Endothelial cell of umbilical vein (primary cell): ENCODE measurements at regions not wholly inside any gene's neighbourhood (a gene's known extent, or its start where the extent isn't known, plus 50 kb on each side); places are given as distances from the start of the nearest gene placed in this dataset.

Experiments
- CTCF ChIP-seq, 2 donors: IDR thresholded peaks; 1 replicate in 1 of 2; 2 replicates in 1 of 2; pipeline ENCODE4 v1.5.1; 2011; ENCODE audit warnings: low read length in 2 of 2, mild to moderate bottlenecking in 2 of 2, moderate library complexity in 2 of 2, control low read depth in 1 of 2, inconsistent platforms in 1 of 2, low read depth in 1 of 2; ENCODE audit not compliant: insufficient read depth in 1 of 2; ENCODE audit errors: extremely low read depth in 1 of 2
- EZH2 ChIP-seq: IDR thresholded peaks from 2 replicates; pipeline ENCODE4 v1.6.1; 2012; ENCODE audit warnings: borderline replicate concordance, low read depth, mild to moderate bottlenecking, moderate library complexity, low read length, inconsistent platforms; ENCODE audit not compliant: severe bottlenecking
- JUN ChIP-seq: IDR thresholded peaks from 2 replicates; pipeline ENCODE4 v1.6.1; 2011; ENCODE audit warnings: borderline replicate concordance, low read depth; ENCODE audit not compliant: insufficient read length, insufficient read depth
- MAX ChIP-seq: IDR thresholded peaks from 2 replicates; pipeline ENCODE4 v1.6.1; 2011; ENCODE audit not compliant: insufficient read depth, insufficient read length
- MYC ChIP-seq: IDR thresholded peaks from one replicate; pipeline ENCODE4 v1.6.1; 2011; ENCODE audit warnings: mild to moderate bottlenecking, low read depth, low read length
- POLR2A ChIP-seq: IDR thresholded peaks from 2 replicates; pipeline ENCODE4 v1.6.1; 2012; ENCODE audit warnings: low read depth, mild to moderate bottlenecking, control low read depth, low read length
- POLR2AphosphoS5 ChIP-seq: IDR thresholded peaks from 2 replicates; pipeline ENCODE4 v1.6.1; 2012; ENCODE audit warnings: low read depth, mild to moderate bottlenecking, control low read depth, low read length, moderate library complexity; ENCODE audit not compliant: insufficient read depth

GRCh38 chr1:112230232-112230631 is 165.8 kb upstream of the CTTNBP2NL start:
- no peak for TF ChIP-seq CTCF (IDR thresholded peaks at IDR 0.05; ENCODE audit: extremely low read depth in 1 of 2, insufficient read depth in 1 of 2, low read depth in 1 of 2, low read length in 2 of 2)
- TF ChIP-seq POLR2AphosphoS5: no peak
- no peak for TF ChIP-seq MAX
- no peak for TF ChIP-seq MYC
- no peak for TF ChIP-seq POLR2A
- TF ChIP-seq JUN: no peak
- no peak for TF ChIP-seq EZH2
